ENCODE measurements at regions not wholly inside any gene's neighbourhood (a gene's known extent, or its start where the extent isn't known, plus 50 kb on each side); places are given as distances from the start of the nearest gene placed in this dataset.

DNA sequence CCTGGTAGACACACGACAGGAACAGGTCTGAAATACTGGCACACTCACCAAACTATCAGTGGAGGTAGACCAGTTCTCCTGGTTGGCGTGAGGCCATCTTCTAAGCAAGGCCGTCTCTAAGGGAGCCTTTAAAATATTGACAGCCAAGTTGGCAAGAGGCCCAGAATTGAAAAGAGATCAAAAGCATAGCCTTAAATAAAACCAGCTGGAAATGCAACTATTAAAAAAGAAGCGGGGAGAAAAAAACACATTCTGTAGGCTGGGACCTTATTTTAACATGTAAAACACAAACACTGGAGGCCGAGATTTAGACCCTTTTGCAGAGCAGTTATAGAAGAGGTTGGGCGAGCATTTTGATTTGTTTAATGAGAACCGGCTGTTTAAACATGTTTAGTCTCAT lies 233.0 kb upstream of the CLNK start:
- TF ChIP-seq, protein P1, sequence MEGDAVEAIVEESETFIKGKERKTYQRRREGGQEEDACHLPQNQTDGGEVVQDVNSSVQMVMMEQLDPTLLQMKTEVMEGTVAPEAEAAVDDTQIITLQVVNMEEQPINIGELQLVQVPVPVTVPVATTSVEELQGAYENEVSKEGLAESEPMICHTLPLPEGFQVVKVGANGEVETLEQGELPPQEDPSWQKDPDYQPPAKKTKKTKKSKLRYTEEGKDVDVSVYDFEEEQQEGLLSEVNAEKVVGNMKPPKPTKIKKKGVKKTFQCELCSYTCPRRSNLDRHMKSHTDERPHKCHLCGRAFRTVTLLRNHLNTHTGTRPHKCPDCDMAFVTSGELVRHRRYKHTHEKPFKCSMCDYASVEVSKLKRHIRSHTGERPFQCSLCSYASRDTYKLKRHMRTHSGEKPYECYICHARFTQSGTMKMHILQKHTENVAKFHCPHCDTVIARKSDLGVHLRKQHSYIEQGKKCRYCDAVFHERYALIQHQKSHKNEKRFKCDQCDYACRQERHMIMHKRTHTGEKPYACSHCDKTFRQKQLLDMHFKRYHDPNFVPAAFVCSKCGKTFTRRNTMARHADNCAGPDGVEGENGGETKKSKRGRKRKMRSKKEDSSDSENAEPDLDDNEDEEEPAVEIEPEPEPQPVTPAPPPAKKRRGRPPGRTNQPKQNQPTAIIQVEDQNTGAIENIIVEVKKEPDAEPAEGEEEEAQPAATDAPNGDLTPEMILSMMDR (IDR thresholded peaks at IDR 0.05), result no peak
- TF ChIP-seq POLR2A (IDR thresholded peaks at IDR 0.05), result no peak
